ENCODE measurements at regions not wholly inside any gene's neighbourhood (a gene's known extent, or its start where the extent isn't known, plus 50 kb on each side); places are given as distances from the start of the nearest gene placed in this dataset.

DNA sequence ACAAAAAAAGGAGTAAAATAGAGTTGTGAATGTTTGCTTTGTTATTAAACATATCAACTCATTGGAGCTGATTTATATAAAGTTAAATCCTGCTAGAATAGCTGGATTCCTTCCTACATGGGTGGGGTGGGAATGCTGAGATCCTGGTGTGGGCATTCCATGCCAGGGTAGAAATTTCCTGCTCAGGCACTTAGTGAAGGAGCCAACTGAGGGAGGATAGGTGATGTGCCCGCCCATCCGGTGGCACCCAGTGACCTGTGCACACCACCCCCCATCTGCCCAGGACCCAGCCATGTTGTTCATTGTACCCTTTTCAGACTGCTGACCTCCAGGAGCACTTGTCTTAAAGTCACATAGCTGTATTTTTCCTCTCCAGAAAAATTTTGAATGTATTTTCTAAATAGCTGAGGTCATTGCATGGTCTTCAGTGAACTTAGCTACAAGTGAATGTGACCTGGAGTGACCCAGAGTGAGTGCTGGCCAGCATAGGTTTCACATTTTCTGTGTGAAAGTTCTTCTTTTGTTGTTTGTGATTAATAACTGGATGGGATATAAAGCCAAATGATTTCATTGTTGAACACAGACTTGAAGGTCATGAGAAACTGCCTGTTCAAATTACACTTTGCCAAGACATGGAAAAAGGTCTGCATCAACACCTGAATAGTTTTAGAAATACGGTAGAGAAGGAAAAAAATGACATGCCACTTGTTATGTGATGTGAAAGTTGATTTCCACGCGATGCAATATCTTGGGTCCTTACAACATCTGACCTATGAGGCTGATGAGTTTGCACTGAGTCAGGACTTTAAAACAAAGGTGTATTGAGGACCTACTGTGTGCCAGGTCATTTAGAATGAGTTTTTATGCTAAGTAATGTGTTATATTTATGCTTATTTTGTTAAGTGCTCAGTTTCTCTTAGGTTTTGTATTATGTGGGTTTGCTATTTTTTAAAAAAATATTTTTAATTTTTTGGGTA, 77.2 kb downstream of the UTRN start:
- Histone ChIP-seq H3K4me2 (ENCODE audit: insufficient read depth in 1 of 2, low read depth in 2 of 2, low read length in 2 of 2) (no peak overlapping the region), H2BK5ac (ENCODE audit: low read depth, low read length) (no peak overlapping the region), H4K8ac (ENCODE audit: extremely low read depth, insufficient read depth, low read length) (no peak overlapping the region; the same call in 1 of the 2 replicates), H3K9ac (replicated peaks in 1 of 4; ENCODE audit: extremely low read depth in 1 of 4, low read depth in 3 of 4, low read length in 3 of 4) (no peak overlapping the region), H3K18ac (ENCODE audit: extremely low read depth, low read length) (no peak overlapping the region), H2AFZ (ENCODE audit: low read length) (no peak overlapping the region), H2BK120ac (replicated peaks; ENCODE audit: low read depth, low read length) (no peak overlapping the region), H4K91ac (replicated peaks; ENCODE audit: insufficient read length, low read length) (no peak overlapping the region), H2BK12ac (ENCODE audit: low read depth, low read length) (peak overlapping the region; percentile 19; the same call in 1 of the 2 replicates), H2BK20ac (ENCODE audit: low read length) (0 out of 2 replicates have a peak overlapping the region, but pooled peaks have one; percentile 26), H4K20me1 (replicated peaks in 1 of 2; ENCODE audit: control insufficient read depth in 1 of 2, insufficient read depth in 2 of 2, low read length in 2 of 2) (no peaks in the 10 kb centered on the region), H3K23ac (ENCODE audit: insufficient read length) (no peak overlapping the region), H3K56ac (replicated peaks; ENCODE audit: insufficient read length, low read depth, low read length) (no peak overlapping the region), H3K4me3 (ENCODE audit: extremely low read depth in 1 of 4, insufficient read depth in 2 of 4, low read depth in 3 of 4, low read length in 4 of 4) (no peak overlapping the region), H4K5ac (ENCODE audit: insufficient read length, low read depth, low read length) (no peak overlapping the region), H3K14ac (ENCODE audit: insufficient read length) (no peak overlapping the region), H3K4ac (replicated peaks; ENCODE audit: insufficient read length, low read depth, low read length) (no peak overlapping the region), H3K36me3 (ENCODE audit: control insufficient read depth in 2 of 4, insufficient read depth in 4 of 4, low read length in 3 of 4) (no peaks in the 10 kb centered on the region), H3K4me1 (replicated peaks in 1 of 4; ENCODE audit: control insufficient read depth in 3 of 4, insufficient read depth in 4 of 4, low read length in 3 of 4) (peaks cover 0 to 13% (median 2%) of the 10 kb centered on the region in 4 experiments; a peak in 2 of 7 replicates), H3K23me2 (ENCODE audit: low read depth, low read length) (no peaks in the 10 kb centered on the region), H3K79me1 (ENCODE audit: low read depth, low read length) (no peaks in the 10 kb centered on the region), H3K9me3 (ENCODE audit: insufficient read depth in 2 of 2, low read depth in 1 of 2, low read length in 1 of 2) (no peaks in the 10 kb centered on the region), H2BK15ac (ENCODE audit: low read length) (no peak overlapping the region; the same call in 1 of the 2 replicates), H3K79me2 (ENCODE audit: control insufficient read depth in 1 of 2, insufficient read depth in 2 of 2, low read length in 2 of 2) (peaks cover 0 to 46% of the 10 kb centered on the region in 2 experiments; a peak in 2 of 4 replicates), H3K27me3 (replicated peaks in 1 of 4; ENCODE audit: control insufficient read depth in 3 of 4, extremely low read depth in 1 of 4, insufficient read depth in 3 of 4, low read length in 3 of 4) (no peaks in the 10 kb centered on the region), H3K27ac (ENCODE audit: low read depth, low read length) (no peak overlapping the region), H2AK5ac (ENCODE audit: low read depth, low read length) (no peak overlapping the region)
- DNase-seq (ENCODE audit: low read depth in 1 of 2, low spot score in 2 of 2) (no peak), FAIRE-seq (no peak)
- 96% methylated on average over 5 of the region's 5 CpGs; no CpG with 5 or more reads in 1 of the 2 experiments for WGBS, 2 experiments (ENCODE audit: extremely low coverage in 1 of 2, insufficient coverage in 1 of 2, insufficient read length in 1 of 2, insufficient replicate concordance in 2 of 2, low coverage in 1 of 2, low lambda C conversion rate in 2 of 2, missing lambda C conversion rate in 1 of 2)
- ChIA-PET POLR2A (ENCODE audit: partially characterized antibody) (interaction anchor here (1.6 kb wide), 1 partner anchor 8 kb away, joined by 6 read pairs; no protein-coding TSS in a partner anchor), CTCF (ENCODE audit: partially characterized antibody) (interaction anchor here (1.1 kb wide), 1 partner anchor 83 kb away, joined by 3 read pairs; no protein-coding TSS in a partner anchor)
- TF ChIP-seq CTBP2 (IDR thresholded peaks at IDR 0.05; ENCODE audit: borderline replicate concordance, insufficient read depth, insufficient read length, low read length) (no peak), CHD1 (IDR thresholded peaks at IDR 0.05; ENCODE audit: low read depth, low read length) (no peak), GABPA (IDR thresholded peaks at IDR 0.05; ENCODE audit: borderline replicate concordance, insufficient read depth, low read length) (no peak), SIX5 (IDR thresholded peaks at IDR 0.05; ENCODE audit: low read depth, low read length) (no peak), HDAC6 (IDR thresholded peaks at IDR 0.05; ENCODE audit: low read depth, low read length) (no peak), PHF8 (conservative IDR thresholded peaks at IDR 0.05; ENCODE audit: low read depth, low read length) (no peak), MAX (IDR thresholded peaks at IDR 0.05) (no peak), FOSL1 (IDR thresholded peaks at IDR 0.05; ENCODE audit: insufficient read depth, low read depth, low read length) (no peak), BRCA1 (IDR thresholded peaks at IDR 0.05; ENCODE audit: low read depth, low read length) (no peak), POLR2A (IDR thresholded peaks at IDR 0.05; ENCODE audit: control extremely low read depth in 1 of 2, low read depth in 2 of 2, low read length in 2 of 2) (no peak), YY1 (IDR thresholded peaks at IDR 0.05; ENCODE audit: low read depth, low read length) (no peak)

All from H1 (cell line).